Hypothalamus (tissue), 51 donors: ENCODE measurements at regions not wholly inside any gene's neighbourhood (a gene's known extent, or its start where the extent isn't known, plus 50 kb on each side); places are given as distances from the start of the nearest gene placed in this dataset.

Experiments used
- DNase-seq, 51 donors: peaks; one replicate each; lab custom pipeline; 2025; lab: John Stamatoyannopoulos, UW

GRCh38 chr12:34361721-34362316 lies 339.5 kb downstream of the ALG10 start:
- DNase-seq = no peak

- no peak for DNase-seq
Measured at GRCh38 chr12:34363050-34363673, 340.9 kb downstream of the ALG10 start.

- DNase-seq = no peak
Measured at GRCh38 chr12:34368079-34368478, 345.8 kb downstream of the ALG10 start.

- no peak for DNase-seq
Measured at GRCh38 chr12:34371050-34371449, 348.8 kb downstream of the ALG10 start.

- no peak for DNase-seq
Measured at GRCh38 chr12:34372003-34372402, 349.7 kb downstream of the ALG10 start.

GRCh38 chr12:34373926-34374325 lies 351.6 kb downstream of the ALG10 start:
- no peak for DNase-seq

GRCh38 chr12:34376133-34376799 lies 354.0 kb downstream of the ALG10 start:
- no peak for DNase-seq

GRCh38 chr12:34377243-34378035 lies 355.1 kb downstream of the ALG10 start:
- DNase-seq = no peak

GRCh38 chr12:34379142-34379541 lies 356.8 kb downstream of the ALG10 start:
- no peak for DNase-seq

- DNase-seq = no peak
Measured at GRCh38 chr12:34384693-34385092, 362.4 kb downstream of the ALG10 start.

GRCh38 chr12:34386016-34386415 lies 363.7 kb downstream of the ALG10 start:
- DNase-seq = no peak

- DNase-seq = no peak
Measured at GRCh38 chr12:34386621-34387255, 364.4 kb downstream of the ALG10 start.

GRCh38 chr12:34387711-34388635 lies 365.7 kb downstream of the ALG10 start:
- DNase-seq = no peak

GRCh38 chr12:34388636-34389377 lies 366.5 kb downstream of the ALG10 start:
- no peak for DNase-seq

- DNase-seq = no peak
Measured at GRCh38 chr12:34389378-34390170, 367.3 kb downstream of the ALG10 start.

- no peak for DNase-seq
Measured at GRCh38 chr12:34390171-34390841, 368.0 kb downstream of the ALG10 start.

GRCh38 chr12:34390846-34391700 lies 368.8 kb downstream of the ALG10 start:
- DNase-seq = no peak
